GM19238 (cell line): ENCODE measurements at regions not wholly inside any gene's neighbourhood (a gene's known extent, or its start where the extent isn't known, plus 50 kb on each side); places are given as distances from the start of the nearest gene placed in this dataset.

Experiments
- DNase-seq: peaks from one replicate; pipeline ENCODE4 v3.0.0; 2011; ENCODE audit warnings: low spot score; ENCODE audit not compliant: insufficient read length

DNA sequence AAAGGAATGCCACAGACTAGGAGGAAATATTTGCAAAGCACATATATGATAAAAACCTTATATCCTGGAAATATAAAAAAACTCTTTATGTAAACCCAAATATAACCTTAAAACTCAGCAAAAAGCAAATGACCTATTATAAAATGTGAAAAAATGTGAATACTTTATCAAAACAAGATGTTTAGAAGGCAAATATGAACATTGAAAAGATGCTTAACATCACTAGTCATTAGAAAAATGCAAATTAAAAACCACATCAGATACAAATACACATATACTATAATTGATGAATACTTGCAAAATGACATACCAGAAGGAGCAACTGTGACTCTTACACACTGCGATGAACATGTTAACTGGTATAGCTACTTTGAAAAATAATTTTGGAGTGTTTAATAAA lies 511.2 kb upstream of the LRRC4C start:
- DNase-seq = no peak

DNA sequence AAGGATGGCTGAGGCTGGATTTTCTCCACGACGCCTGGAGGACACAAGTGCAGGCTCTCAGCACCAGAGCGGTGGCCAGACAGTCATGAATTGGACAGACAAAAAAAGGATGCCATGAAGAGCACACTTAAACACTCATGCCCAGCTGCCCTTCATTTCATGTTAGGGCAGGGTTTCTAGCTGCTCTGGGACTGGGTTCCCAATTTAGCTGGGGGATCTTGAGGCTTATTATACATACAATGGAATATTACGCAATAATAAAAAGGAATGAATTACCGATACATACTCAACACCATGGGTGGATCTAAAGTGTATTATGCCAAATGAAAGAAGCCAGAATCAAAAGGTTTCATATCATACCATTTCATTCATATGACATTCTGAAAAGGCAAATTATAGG lies 512.1 kb upstream of the LRRC4C start:
- no peak for DNase-seq

GRCh38 chr11:41978945-41979344 lies 519.5 kb upstream of the LRRC4C start:
- DNase-seq = no peak

- DNase-seq = no peak
Observed at GRCh38 chr11:41980741-41981140, 521.3 kb upstream of the LRRC4C start.

DNA sequence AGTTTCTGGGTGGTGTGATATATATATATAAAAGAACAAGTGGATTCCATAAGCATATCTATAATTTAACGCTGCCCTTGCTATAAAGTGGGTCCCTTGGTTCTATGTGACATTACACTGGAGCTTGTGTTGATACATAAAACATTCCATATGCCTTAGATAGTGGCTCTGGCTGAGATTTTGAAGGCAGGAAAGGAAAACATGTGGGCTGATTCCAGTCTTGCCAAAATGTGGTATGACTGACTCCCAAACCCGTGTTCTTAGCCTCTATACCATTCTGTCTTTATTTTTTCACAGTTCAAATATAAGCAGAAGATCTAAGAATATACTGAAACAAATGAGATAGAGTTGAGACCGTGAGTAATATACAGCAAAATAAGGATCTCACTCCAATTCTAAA lies 522.8 kb upstream of the LRRC4C start:
- no peak for DNase-seq

DNA sequence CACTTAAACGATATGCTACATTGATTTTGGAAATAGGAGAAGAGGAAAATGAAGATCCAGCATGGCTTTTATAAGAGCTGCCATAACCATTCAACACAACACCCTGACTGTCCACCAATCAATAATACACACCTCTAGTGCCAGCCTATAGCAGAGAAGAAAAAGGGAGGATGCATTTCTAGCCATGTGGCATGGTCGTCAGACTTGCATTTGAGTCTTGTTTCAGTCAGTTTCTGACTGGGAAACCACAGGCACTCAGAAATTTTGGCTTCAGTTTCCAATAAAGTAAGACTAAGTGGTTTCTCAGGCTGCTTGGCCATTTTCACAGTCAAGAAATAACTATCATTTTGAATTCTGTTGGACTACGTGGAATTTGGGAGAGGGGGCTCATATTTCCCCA lies 523.5 kb upstream of the LRRC4C start:
- DNase-seq = no peak

DNA sequence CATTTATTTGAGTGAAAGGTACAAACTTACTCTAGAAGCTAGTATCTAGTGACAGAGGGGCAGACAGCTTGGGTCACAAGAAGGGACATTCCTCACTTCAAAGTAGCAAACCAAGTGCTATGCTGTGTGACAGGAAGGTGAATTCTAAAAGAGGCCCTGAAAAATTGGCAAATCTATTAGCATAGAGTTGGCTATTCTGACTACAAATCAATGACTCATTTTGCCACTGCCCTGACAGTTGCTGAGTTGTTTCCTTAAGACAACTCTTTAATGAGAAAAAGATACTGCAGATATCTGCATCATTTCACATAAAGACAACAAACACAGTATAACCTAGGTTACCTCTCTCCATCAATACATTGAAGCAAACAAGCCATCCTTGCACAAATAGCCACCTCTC lies 524.0 kb upstream of the LRRC4C start:
- no peak for DNase-seq

DNA sequence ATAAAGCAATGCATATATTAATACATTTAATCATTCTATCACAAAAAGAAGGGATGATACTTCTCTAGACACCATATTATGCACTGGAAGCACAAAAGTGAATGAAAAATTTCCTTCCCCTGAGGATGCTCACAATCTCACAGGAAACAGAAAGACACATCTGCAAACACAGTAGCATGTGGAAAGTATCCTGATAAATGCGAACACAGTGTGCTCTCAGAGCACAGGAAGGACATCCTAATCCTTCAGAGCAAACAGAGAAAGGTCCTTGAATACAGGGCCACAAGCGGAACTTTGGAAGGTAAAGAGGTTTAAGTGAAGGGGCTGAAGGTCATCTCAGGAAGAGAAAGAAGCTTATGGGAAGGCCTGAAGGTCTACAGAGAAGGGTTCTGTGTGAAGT lies 524.6 kb upstream of the LRRC4C start:
- no peak for DNase-seq

GRCh38 chr11:41985799-41986198 lies 526.3 kb upstream of the LRRC4C start:
- no peak for DNase-seq

- DNase-seq = no peak
Observed at GRCh38 chr11:41988951-41989572, 529.6 kb upstream of the LRRC4C start.

- no peak for DNase-seq
Observed at GRCh38 chr11:41989823-41990380, 530.5 kb upstream of the LRRC4C start.

DNA sequence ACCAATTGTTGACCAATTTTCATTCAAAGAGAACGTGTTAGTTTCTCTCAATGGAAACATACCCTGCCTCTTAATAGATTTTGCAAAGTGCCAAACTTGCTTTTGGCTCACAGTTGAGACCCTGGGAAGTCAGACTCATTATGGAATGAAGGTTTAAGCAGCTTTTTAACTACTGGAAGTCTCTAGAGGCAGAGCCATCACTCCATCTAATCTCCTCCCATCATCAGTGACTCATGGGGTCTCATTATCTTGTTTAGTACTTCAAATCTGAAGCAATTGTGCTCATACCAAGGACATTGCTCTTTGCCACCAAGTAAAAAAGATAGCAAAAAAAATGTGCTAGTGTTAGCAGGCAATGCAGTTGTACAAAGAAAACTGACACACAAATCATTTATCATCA lies 537.1 kb upstream of the LRRC4C start:
- no peak for DNase-seq

DNA sequence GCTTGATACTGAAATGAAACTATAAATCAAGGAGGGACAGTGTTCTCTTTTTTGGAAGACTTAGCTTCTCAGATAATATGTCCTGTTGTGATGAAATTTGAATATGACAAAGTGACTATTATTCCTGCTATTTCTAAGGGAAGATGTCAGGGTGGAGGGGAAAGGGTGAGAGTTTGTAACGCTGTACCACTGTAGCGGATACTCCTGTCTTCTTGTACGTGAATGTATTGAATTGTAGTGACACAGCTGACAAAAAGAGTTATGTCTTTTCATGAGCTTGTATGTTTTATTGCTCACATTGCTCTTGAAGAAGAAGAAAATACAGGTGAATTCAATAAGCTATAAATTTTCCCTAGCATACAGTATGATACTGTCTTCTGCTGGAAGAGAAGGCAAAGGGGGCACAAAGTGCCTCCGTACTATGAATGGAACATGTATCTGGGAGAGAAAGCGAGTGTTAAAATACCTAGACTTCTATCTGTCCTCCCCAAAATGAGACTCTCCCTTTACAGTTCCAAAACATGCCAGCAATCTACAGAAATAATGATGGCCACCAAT lies 538.5 kb upstream of the LRRC4C start:
- DNase-seq = no peak

GRCh38 chr11:41999066-41999465 lies 539.6 kb upstream of the LRRC4C start:
- DNase-seq = no peak

- no peak for DNase-seq
Observed at GRCh38 chr11:42003801-42004200, 544.3 kb upstream of the LRRC4C start.

GRCh38 chr11:42006766-42007165 lies 547.3 kb upstream of the LRRC4C start:
- no peak for DNase-seq

DNA sequence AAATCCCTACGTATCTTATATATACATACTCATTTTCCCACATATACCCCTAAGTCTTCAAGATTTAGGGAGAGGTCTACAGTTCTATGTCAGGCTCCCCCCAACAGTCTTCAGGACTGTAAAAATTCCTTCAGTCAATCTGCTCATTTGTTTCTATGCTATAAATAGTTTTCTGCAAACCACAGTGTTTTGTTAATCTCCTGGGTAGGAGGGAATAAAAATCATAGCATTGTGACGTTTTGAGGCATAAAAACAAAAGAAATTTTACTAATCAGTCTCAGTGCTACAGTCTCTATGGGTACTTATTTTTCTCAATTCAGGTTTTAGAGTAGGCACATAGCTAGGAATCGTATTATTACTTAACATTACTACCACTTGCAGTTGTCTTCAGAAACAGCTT lies 552.8 kb upstream of the LRRC4C start:
- no peak for DNase-seq

DNA sequence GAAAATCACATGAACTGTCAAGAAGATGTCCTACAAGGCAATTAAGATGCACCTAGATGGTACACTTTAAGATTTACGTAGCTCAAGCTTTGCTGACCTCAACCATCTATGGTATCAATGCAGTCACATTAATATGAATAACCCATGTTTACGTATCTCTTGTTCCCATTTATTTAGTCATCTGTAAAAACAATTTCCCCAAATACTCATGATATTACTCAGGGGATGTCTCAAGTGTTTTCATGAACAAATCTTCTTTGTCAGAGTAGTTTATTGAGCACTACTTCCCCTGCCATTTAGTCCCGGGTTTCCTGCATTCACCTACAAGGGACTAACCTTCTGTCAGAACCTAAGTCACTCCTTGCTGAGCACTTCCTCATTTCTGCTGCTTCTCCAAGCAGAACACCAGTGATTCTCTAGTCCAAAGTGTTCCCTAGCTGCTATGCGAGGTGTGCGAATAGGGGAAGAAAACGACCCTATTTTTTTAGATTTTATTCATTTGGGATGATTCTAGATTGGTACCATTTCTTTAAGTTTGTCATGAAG lies 554.3 kb upstream of the LRRC4C start:
- DNase-seq = no peak

GRCh38 chr11:42021911-42022310 lies 562.5 kb upstream of the LRRC4C start:
- DNase-seq = no peak

DNA sequence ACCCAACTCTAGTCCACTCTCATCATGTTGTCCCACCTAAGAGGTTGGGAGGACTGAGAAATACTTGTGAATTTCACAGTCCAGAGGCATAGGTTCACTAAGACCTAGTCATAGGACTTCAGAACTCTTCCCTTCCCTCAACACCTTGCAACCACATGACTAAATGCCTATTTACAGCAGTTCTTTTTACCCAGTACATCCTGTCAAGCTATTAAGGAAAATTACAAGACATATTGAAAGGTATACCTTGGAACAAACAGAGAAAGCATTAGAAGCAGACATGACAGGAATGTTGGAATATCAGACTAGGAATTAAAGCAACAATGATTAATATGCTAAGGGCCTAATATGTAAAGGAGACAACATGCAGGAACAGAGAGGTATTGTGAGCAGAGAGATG lies 563.8 kb upstream of the LRRC4C start:
- no peak for DNase-seq

GRCh38 chr11:42025121-42025803 lies 565.8 kb upstream of the LRRC4C start:
- no peak for DNase-seq

DNA sequence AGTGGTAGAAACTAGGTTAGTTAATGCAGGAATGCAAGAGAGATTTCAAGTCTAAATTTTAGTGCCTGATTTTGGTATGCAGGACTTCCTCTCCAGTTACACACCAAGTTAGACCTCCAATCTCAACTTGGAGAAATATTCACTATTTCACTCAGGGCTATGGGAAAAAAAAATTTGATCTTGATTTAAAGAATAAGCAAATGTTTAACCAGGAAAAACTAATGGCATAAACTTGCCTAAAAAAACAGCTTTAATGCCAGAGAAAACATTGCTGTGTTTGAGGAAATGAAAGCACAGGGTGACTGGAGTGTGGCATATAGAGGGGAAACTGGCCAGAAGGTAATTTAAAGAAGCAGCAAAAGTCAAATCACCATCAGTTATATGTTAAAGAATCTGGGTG lies 575.4 kb upstream of the LRRC4C start:
- no peak for DNase-seq

GRCh38 chr11:42036201-42036600 lies 576.7 kb upstream of the LRRC4C start:
- no peak for DNase-seq
